IMR-90 (cell line): ENCODE measurements at regions not wholly inside any gene's neighbourhood (a gene's known extent, or its start where the extent isn't known, plus 50 kb on each side); places are given as distances from the start of the nearest gene placed in this dataset.

Experiments used
- ATAC-seq: fragments of 200-7000 bp; cut with Tn5 transposase; 2 replicates; pipeline ENCODE4 v1.9.1; 2020; ENCODE audit warnings: low read depth, mild to moderate bottlenecking, moderate library complexity
- BruUV-seq: library from RNA; stranded (reverse); fragments of 400-500 nt; replicated peaks from 2 replicates; lab custom pipeline; 2021; lab: Mats Ljungman, UMichigan
- CTCF ChIA-PET: fragments of 300-600 bp; formaldehyde crosslinking; extraction: SDS; loops from one replicate; lab custom pipeline; 2021; ENCODE audit warnings: antibody characterized with exemption; lab: Yijun Ruan, JAX
- POLR2A ChIA-PET: fragments of 300-600 bp; sonication (Branson Sonifier 250); formaldehyde crosslinking; loops from one replicate; lab custom pipeline; 2022; ENCODE audit warnings: antibody characterized with exemption; ENCODE audit not compliant: unreplicated experiment; lab: Charles Lee
- DNase-seq: peaks from one replicate; pipeline ENCODE4 v3.0.0; 2013
- H2AFZ ChIP-seq: replicated peaks from 2 replicates; pipeline ENCODE3; 2013; ENCODE audit warnings: low read length, mild to moderate bottlenecking; ENCODE audit not compliant: poor library complexity
- H2AK5ac ChIP-seq: 2 replicates; pipeline ENCODE4 v1.6.1; 2013; ENCODE audit warnings: low read depth, low read length, inconsistent platforms
- H2AK9ac ChIP-seq: replicated peaks from 2 replicates; pipeline ENCODE3; 2013; ENCODE audit warnings: mild to moderate bottlenecking, low read depth, low read length, moderate library complexity; ENCODE audit not compliant: poor library complexity
- H2BK120ac ChIP-seq: 2 replicates; pipeline ENCODE4 v1.6.1; 2013; ENCODE audit warnings: low read depth, low read length, inconsistent platforms
- H2BK15ac ChIP-seq: 3 replicates; pipeline ENCODE4 v1.6.1; 2013; ENCODE audit warnings: low read depth, low read length, inconsistent platforms
- H2BK20ac ChIP-seq: 2 replicates; pipeline ENCODE4 v1.6.1; 2013; ENCODE audit warnings: low read depth, mild to moderate bottlenecking, inconsistent platforms, low read length, moderate library complexity
- H2BK5ac ChIP-seq: 2 replicates; pipeline ENCODE4 v1.6.1; 2013; ENCODE audit warnings: mild to moderate bottlenecking, low read depth, low read length, inconsistent platforms; ENCODE audit not compliant: poor library complexity, severe bottlenecking
- H3K14ac ChIP-seq: replicated peaks from 2 replicates; pipeline ENCODE4 v1.6.1; 2013; ENCODE audit warnings: low read depth, low read length, inconsistent platforms
- H3K18ac ChIP-seq: 2 replicates; pipeline ENCODE4 v1.6.1; 2013; ENCODE audit warnings: low read depth, low read length, control low read depth
- H3K23ac ChIP-seq: 2 replicates; pipeline ENCODE4 v1.6.1; 2013; ENCODE audit warnings: low read depth, low read length, inconsistent platforms
- H3K27ac ChIP-seq: 2 replicates; pipeline ENCODE4 v1.5.1; 2013; ENCODE audit warnings: mild to moderate bottlenecking, control low read depth, low read length; ENCODE audit not compliant: insufficient read depth
- H3K27me3 ChIP-seq: 2 replicates; pipeline ENCODE4 v1.6.1; 2013; ENCODE audit warnings: low read length; ENCODE audit not compliant: control insufficient read depth, insufficient read depth
- H3K36me3 ChIP-seq: 2 replicates; pipeline ENCODE4 v1.6.1; 2013; ENCODE audit warnings: low read length, mixed read lengths; ENCODE audit not compliant: control insufficient read depth, insufficient read depth
- H3K4ac ChIP-seq: 2 replicates; pipeline ENCODE4 v1.6.1; 2013; ENCODE audit warnings: low read depth, low read length, inconsistent platforms
- H3K4me1 ChIP-seq: 2 replicates; pipeline ENCODE4 v1.6.1; 2013; ENCODE audit warnings: low read length, mixed read lengths; ENCODE audit not compliant: control insufficient read depth, insufficient read depth
- H3K4me2 ChIP-seq: 2 replicates; pipeline ENCODE4 v1.6.1; 2013; ENCODE audit warnings: low read depth, mild to moderate bottlenecking, control low read depth, low read length, moderate library complexity
- H3K4me3 ChIP-seq: 2 replicates; pipeline ENCODE4 v1.5.1; 2013; ENCODE audit warnings: low read depth, mild to moderate bottlenecking, control low read depth, low read length, moderate library complexity; ENCODE audit not compliant: insufficient read depth
- H3K56ac ChIP-seq: 2 replicates; pipeline ENCODE4 v1.6.1; 2013; ENCODE audit warnings: low read length, inconsistent platforms; ENCODE audit not compliant: insufficient read depth; ENCODE audit errors: extremely low read depth
- H3K79me1 ChIP-seq, 2 experiments: 2 replicates each; pipeline ENCODE4 v1.6.1; 2013; ENCODE audit warnings: low read length in 2 of 2, inconsistent platforms in 1 of 2, low read depth in 1 of 2
- H3K9ac ChIP-seq: 2 replicates; pipeline ENCODE4 v1.6.1; 2013; ENCODE audit warnings: low read depth, low read length, control low read depth
- H3K9me1 ChIP-seq: 2 replicates; pipeline ENCODE4 v1.6.1; 2013; ENCODE audit warnings: low read length, inconsistent platforms; ENCODE audit not compliant: insufficient read depth
- H3K9me3 ChIP-seq: 2 replicates; pipeline ENCODE4 v1.6.1; 2013; ENCODE audit warnings: low read length; ENCODE audit not compliant: control insufficient read depth, insufficient read depth
- H4K20me1 ChIP-seq: 2 replicates; pipeline ENCODE4 v1.6.1; 2013; ENCODE audit warnings: low read length, inconsistent platforms; ENCODE audit not compliant: insufficient read depth
- H4K5ac ChIP-seq: 2 replicates; pipeline ENCODE4 v1.6.1; 2013; ENCODE audit warnings: mild to moderate bottlenecking, low read depth, low read length, control low read depth
- H4K8ac ChIP-seq, 2 experiments: 2 replicates each; pipeline ENCODE4 v1.6.1; 2013; ENCODE audit warnings: low read depth in 2 of 2, low read length in 2 of 2, control low read depth in 1 of 2, inconsistent platforms in 1 of 2
- H4K91ac ChIP-seq: 2 replicates; pipeline ENCODE4 v1.6.1; 2013; ENCODE audit warnings: low read depth, low read length, inconsistent platforms; ENCODE audit not compliant: insufficient read depth
- CHD1 ChIP-seq: IDR thresholded peaks from 2 replicates; pipeline ENCODE4 v1.6.1; 2012; ENCODE audit warnings: low read depth, low read length, improper control_type of control experiment
- FOS ChIP-seq: fragments of 150-350 bp; IDR thresholded peaks from 2 replicates; pipeline ENCODE4 v1.6.1; 2016; ENCODE audit warnings: low read depth, low read length
- MAFK ChIP-seq: IDR thresholded peaks from 2 replicates; pipeline ENCODE4 v1.6.1; 2012; ENCODE audit warnings: low read depth, low read length, improper control_type of control experiment
- MAZ ChIP-seq: IDR thresholded peaks from 2 replicates; pipeline ENCODE4 v1.6.1; 2012; ENCODE audit warnings: low read depth, mild to moderate bottlenecking, low read length, improper control_type of control experiment, moderate library complexity, borderline replicate concordance
- POLR2A ChIP-seq: IDR thresholded peaks from 2 replicates; pipeline ENCODE4 v1.6.1; 2012; ENCODE audit warnings: mild to moderate bottlenecking, low read depth, low read length
- RAD21 ChIP-seq: IDR thresholded peaks from 2 replicates; pipeline ENCODE4 v1.6.1; 2012; ENCODE audit warnings: low read length, improper control_type of control experiment
- RCOR1 ChIP-seq: IDR thresholded peaks from 2 replicates; pipeline ENCODE4 v1.6.1; 2012; ENCODE audit warnings: mild to moderate bottlenecking, low read length, improper control_type of control experiment; ENCODE audit not compliant: insufficient replicate concordance
- RFX5 ChIP-seq: IDR thresholded peaks from 2 replicates; pipeline ENCODE4 v1.8.0; 2012; ENCODE audit warnings: low read depth, mild to moderate bottlenecking, low read length, moderate library complexity
- SMC3 ChIP-seq: fragments of 150-350 bp; IDR thresholded peaks from 2 replicates; pipeline ENCODE4 v1.6.1; 2016; ENCODE audit warnings: low read depth, mild to moderate bottlenecking, antibody characterized with exemption, low read length, moderate library complexity
- WGBS, 2 experiments: methylation state at CpG; one replicate each; pipeline versions ENCODE4 v1.1.5 to v1.1.7; 2013; ENCODE audit warnings: missing lambda C conversion rate in 2 of 2; ENCODE audit not compliant: insufficient read length in 1 of 2; ENCODE audit errors: extremely low coverage in 2 of 2; 5-methylcytosine and 5-hydroxymethylcytosine counted together
- dilution Hi-C: fragments of 300-500 bp; cut with HindIII; formaldehyde crosslinking; loops from one replicate; pipeline ENCODE4 v1.14.3; 2018; ENCODE audit warnings: low sequenced_read_pairs; ENCODE audit not compliant: unreplicated experiment
- in situ Hi-C: fragments of 300-500 bp; cut with MboI; formaldehyde crosslinking; loops from 3 replicates; pipeline ENCODE4 v1.14.3; 2019; ENCODE audit warnings: low sequenced_read_pairs, inconsistent platforms, mixed read lengths
- intact Hi-C: fragments of 100-400 bp; cut with micrococcal nuclease; formaldehyde crosslinking; loops from 2 replicates; pipeline ENCODE4 v1.10.0; 2022

DNA sequence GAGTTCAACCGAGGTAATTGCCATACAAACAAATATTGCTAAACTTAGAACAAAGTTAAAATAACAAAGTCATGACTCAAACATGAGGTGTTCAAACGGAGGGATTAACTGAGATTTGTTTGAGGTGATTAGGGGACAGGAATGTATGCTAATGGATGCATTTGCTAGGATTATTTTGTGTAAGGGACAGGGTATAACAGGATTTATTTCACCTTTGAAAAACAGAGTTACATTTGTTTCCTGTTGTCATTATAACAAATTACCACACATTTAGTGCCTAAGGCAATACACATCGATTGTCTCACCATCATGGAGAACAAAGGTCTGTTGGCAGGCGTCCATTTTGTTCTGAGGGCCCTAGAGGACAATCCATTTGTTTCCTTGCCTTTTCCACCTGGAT, 304.3 kb upstream of the CNTNAP5 start:
- H3K27me3 ChIP-seq = no peaks in the 10 kb centered on the region
- no peak overlapping the region for H3K23ac ChIP-seq
- H2AK5ac ChIP-seq = no peak overlapping the region
- BruUV-seq = no TSS peak
- H2BK20ac ChIP-seq = no peak overlapping the region
- no peaks in the 10 kb centered on the region; the same call in 1 of the 2 replicates for H3K9me3 ChIP-seq
- no peak overlapping the region for H3K9ac ChIP-seq
- no peaks in the 10 kb centered on the region for H3K79me1 ChIP-seq
- POLR2A ChIA-PET = no interaction called here
- H2BK120ac ChIP-seq = no peak overlapping the region
- CTCF ChIA-PET = no interaction called here
- no peak overlapping the region for H2AFZ ChIP-seq
- H3K36me3 ChIP-seq = no peaks in the 10 kb centered on the region
- H3K14ac ChIP-seq = no peak overlapping the region
- H3K18ac ChIP-seq = no peak overlapping the region
- 40% methylated on average over 1 of the region's 4 CpGs; no CpG with 5 or more reads in 1 of the 2 experiments for WGBS, 2 experiments
- no peaks in the 10 kb centered on the region for H4K20me1 ChIP-seq
- H3K56ac ChIP-seq = no peak overlapping the region
- no peak overlapping the region for H2AK9ac ChIP-seq
- no peak overlapping the region for H3K4me2 ChIP-seq
- H4K91ac ChIP-seq = no peak overlapping the region
- no peaks in the 10 kb centered on the region for H3K9me1 ChIP-seq
- no peak overlapping the region for H3K4ac ChIP-seq
- dilution Hi-C loops = no loop called here
- no peak overlapping the region for H4K8ac ChIP-seq
- in situ Hi-C loops = no loop called here
- no peak overlapping the region for H4K5ac ChIP-seq
- TF ChIP-seq RFX5 (no peak), MAZ (no peak), RAD21 (no peak), FOS (no peak), CHD1 (no peak), POLR2A (no peak), RCOR1 (no peak), MAFK (no peak), SMC3 (no peak)
- H2BK5ac ChIP-seq = no peak overlapping the region
- no peak for ATAC-seq
- H3K27ac ChIP-seq = no peak overlapping the region
- DNase-seq = no peak
- H2BK15ac ChIP-seq = no peak overlapping the region
- H3K4me1 ChIP-seq = no peaks in the 10 kb centered on the region
- no peak overlapping the region for H3K4me3 ChIP-seq
- intact Hi-C loops = no loop called here
